ENCODE measurements at regions not wholly inside any gene's neighbourhood (a gene's known extent, or its start where the extent isn't known, plus 50 kb on each side); places are given as distances from the start of the nearest gene placed in this dataset.

GRCh38 chr2:60071490-60071831 lies 482.0 kb downstream of the BCL11A start:
- no peaks in the 10 kb centered on the region for H3K27me3 ChIP-seq (ENCODE audit: control insufficient read depth in 2 of 2, insufficient read depth in 1 of 2, low read length in 1 of 2)
- DNase-seq (ENCODE audit: low read depth in 6 of 9, low spot score in 9 of 9): no peak
- H3K27ac ChIP-seq (ENCODE audit: low read depth in 1 of 2, low read length in 1 of 2): no peak overlapping the region
- H3K36me3 ChIP-seq (ENCODE audit: control insufficient read depth in 2 of 2, insufficient read depth in 2 of 2, low read length in 1 of 2): peaks cover 0 to 2% of the 10 kb centered on the region in 2 donors
- no peak overlapping the region for H3K4me3 ChIP-seq (ENCODE audit: low read length in 2 of 2)
- no peaks in the 10 kb centered on the region for H3K9me3 ChIP-seq (ENCODE audit: control insufficient read depth in 2 of 2, insufficient read depth in 1 of 2, low read length in 1 of 2)
- peaks cover 14 to 33% of the 10 kb centered on the region in 2 donors for H3K4me1 ChIP-seq (ENCODE audit: control insufficient read depth in 2 of 2, insufficient read depth in 2 of 2, low read length in 2 of 2)
- 68% methylated on average over 6 of the region's 6 CpGs for WGBS

GRCh38 chr2:60070736-60071489 lies 482.5 kb downstream of the BCL11A start:
- H3K27ac ChIP-seq (ENCODE audit: low read depth in 1 of 2, low read length in 1 of 2): no peak overlapping the region
- no peak for DNase-seq (ENCODE audit: low read depth in 6 of 9, low spot score in 9 of 9)
- 89% methylated on average over 5 of the region's 5 CpGs for WGBS

GRCh38 chr2:60070196-60070595 lies 483.3 kb downstream of the BCL11A start:
- 94% methylated on average over 5 of the region's 5 CpGs for WGBS
- Histone ChIP-seq H3K9me3 (ENCODE audit: control insufficient read depth in 2 of 2, insufficient read depth in 1 of 2, low read length in 1 of 2) (no peaks in the 10 kb centered on the region), H3K27ac (ENCODE audit: low read depth in 1 of 2, low read length in 1 of 2) (no peak overlapping the region), H3K27me3 (ENCODE audit: control insufficient read depth in 2 of 2, insufficient read depth in 1 of 2, low read length in 1 of 2) (no peaks in the 10 kb centered on the region), H3K4me3 (ENCODE audit: low read length in 2 of 2) (no peak overlapping the region), H3K4me1 (ENCODE audit: control insufficient read depth in 2 of 2, insufficient read depth in 2 of 2, low read length in 2 of 2) (peaks cover 14 to 33% of the 10 kb centered on the region in 2 donors), H3K36me3 (ENCODE audit: control insufficient read depth in 2 of 2, insufficient read depth in 2 of 2, low read length in 1 of 2) (peaks cover 0 to 2% of the 10 kb centered on the region in 2 donors)
- DNase-seq (ENCODE audit: low read depth in 6 of 9, low spot score in 9 of 9): no peak

More at GRCh38 chr2:60070736-60071489, 482.5 kb downstream of the BCL11A start:
- Histone ChIP-seq H3K4me3 (ENCODE audit: low read length in 2 of 2) (no peak overlapping the region), H3K36me3 (ENCODE audit: control insufficient read depth in 2 of 2, insufficient read depth in 2 of 2, low read length in 1 of 2) (peaks cover 0 to 2% of the 10 kb centered on the region in 2 donors), H3K4me1 (ENCODE audit: control insufficient read depth in 2 of 2, insufficient read depth in 2 of 2, low read length in 2 of 2) (peaks cover 14 to 33% of the 10 kb centered on the region in 2 donors), H3K9me3 (ENCODE audit: control insufficient read depth in 2 of 2, insufficient read depth in 1 of 2, low read length in 1 of 2) (no peaks in the 10 kb centered on the region), H3K27me3 (ENCODE audit: control insufficient read depth in 2 of 2, insufficient read depth in 1 of 2, low read length in 1 of 2) (no peaks in the 10 kb centered on the region)

- DNase-seq (ENCODE audit: low read depth in 6 of 9, low spot score in 9 of 9): no peak
- Histone ChIP-seq H3K36me3 (ENCODE audit: control insufficient read depth in 2 of 2, insufficient read depth in 2 of 2, low read length in 1 of 2) (peaks cover 0 to 2% of the 10 kb centered on the region in 2 donors), H3K4me3 (ENCODE audit: low read length in 2 of 2) (no peak overlapping the region), H3K27me3 (ENCODE audit: control insufficient read depth in 2 of 2, insufficient read depth in 1 of 2, low read length in 1 of 2) (no peaks in the 10 kb centered on the region), H3K9me3 (ENCODE audit: control insufficient read depth in 2 of 2, insufficient read depth in 1 of 2, low read length in 1 of 2) (no peaks in the 10 kb centered on the region), H3K27ac (ENCODE audit: low read depth in 1 of 2, low read length in 1 of 2) (no peak overlapping the region), H3K4me1 (ENCODE audit: control insufficient read depth in 2 of 2, insufficient read depth in 2 of 2, low read length in 2 of 2) (peaks cover 20 to 34% of the 10 kb centered on the region in 2 donors)
- WGBS: 79% methylated on average over 4 of the region's 4 CpGs
Measured at GRCh38 chr2:60068755-60069154, 484.7 kb downstream of the BCL11A start.

- WGBS: 99% methylated on average over 3 of the region's 3 CpGs
- Histone ChIP-seq H3K27me3 (ENCODE audit: control insufficient read depth in 2 of 2, insufficient read depth in 1 of 2, low read length in 1 of 2) (no peaks in the 10 kb centered on the region), H3K36me3 (ENCODE audit: control insufficient read depth in 2 of 2, insufficient read depth in 2 of 2, low read length in 1 of 2) (no peaks in the 10 kb centered on the region), H3K27ac (ENCODE audit: low read depth in 1 of 2, low read length in 1 of 2) (no peak overlapping the region), H3K9me3 (ENCODE audit: control insufficient read depth in 2 of 2, insufficient read depth in 1 of 2, low read length in 1 of 2) (no peaks in the 10 kb centered on the region), H3K4me3 (ENCODE audit: low read length in 2 of 2) (no peak overlapping the region), H3K4me1 (ENCODE audit: control insufficient read depth in 2 of 2, insufficient read depth in 2 of 2, low read length in 2 of 2) (peaks cover 20 to 26% of the 10 kb centered on the region in 2 donors)
- no peak for DNase-seq (ENCODE audit: low read depth in 6 of 9, low spot score in 9 of 9)
Measured at GRCh38 chr2:60067006-60067405, 486.4 kb downstream of the BCL11A start.

- Histone ChIP-seq H3K4me1 (ENCODE audit: control insufficient read depth in 2 of 2, insufficient read depth in 2 of 2, low read length in 2 of 2) (peaks cover 13 to 19% of the 10 kb centered on the region in 2 donors), H3K36me3 (ENCODE audit: control insufficient read depth in 2 of 2, insufficient read depth in 2 of 2, low read length in 1 of 2) (no peaks in the 10 kb centered on the region), H3K4me3 (ENCODE audit: low read length in 2 of 2) (no peak overlapping the region), H3K9me3 (ENCODE audit: control insufficient read depth in 2 of 2, insufficient read depth in 1 of 2, low read length in 1 of 2) (no peaks in the 10 kb centered on the region), H3K27ac (ENCODE audit: low read depth in 1 of 2, low read length in 1 of 2) (no peak overlapping the region), H3K27me3 (ENCODE audit: control insufficient read depth in 2 of 2, insufficient read depth in 1 of 2, low read length in 1 of 2) (no peaks in the 10 kb centered on the region)
- 97% methylated on average over 6 of the region's 6 CpGs for WGBS
- no peak for DNase-seq (ENCODE audit: low read depth in 6 of 9, low spot score in 9 of 9)
Measured at GRCh38 chr2:60066096-60066839, 487.2 kb downstream of the BCL11A start.

GRCh38 chr2:60064687-60065389 lies 488.6 kb downstream of the BCL11A start:
- WGBS: 85% methylated on average over 7 of the region's 7 CpGs
- H3K4me3 ChIP-seq (ENCODE audit: low read length in 2 of 2): no peak overlapping the region

GRCh38 chr2:60058781-60059180 lies 494.7 kb downstream of the BCL11A start:
- Histone ChIP-seq H3K4me1 (ENCODE audit: control insufficient read depth in 2 of 2, insufficient read depth in 2 of 2, low read length in 2 of 2) (peaks cover 18 to 49% of the 10 kb centered on the region in 2 donors), H3K27ac (ENCODE audit: low read depth in 1 of 2, low read length in 1 of 2) (peak overlapping the region in 1 of 2 donors; percentile 3), H3K9me3 (ENCODE audit: control insufficient read depth in 2 of 2, insufficient read depth in 1 of 2, low read length in 1 of 2) (no peaks in the 10 kb centered on the region), H3K36me3 (ENCODE audit: control insufficient read depth in 2 of 2, insufficient read depth in 2 of 2, low read length in 1 of 2) (no peaks in the 10 kb centered on the region), H3K4me3 (ENCODE audit: low read length in 2 of 2) (no peak overlapping the region), H3K27me3 (ENCODE audit: control insufficient read depth in 2 of 2, insufficient read depth in 1 of 2, low read length in 1 of 2) (no peaks in the 10 kb centered on the region)
- no peak for DNase-seq (ENCODE audit: low read depth in 6 of 9, low spot score in 9 of 9)
- WGBS: 70% methylated on average over 6 of the region's 6 CpGs

More at GRCh38 chr2:60064687-60065389, 488.6 kb downstream of the BCL11A start:
- Histone ChIP-seq H3K36me3 (ENCODE audit: control insufficient read depth in 2 of 2, insufficient read depth in 2 of 2, low read length in 1 of 2) (no peaks in the 10 kb centered on the region), H3K4me1 (ENCODE audit: control insufficient read depth in 2 of 2, insufficient read depth in 2 of 2, low read length in 2 of 2) (peaks cover 11 to 21% of the 10 kb centered on the region in 2 donors), H3K9me3 (ENCODE audit: control insufficient read depth in 2 of 2, insufficient read depth in 1 of 2, low read length in 1 of 2) (no peaks in the 10 kb centered on the region), H3K27me3 (ENCODE audit: control insufficient read depth in 2 of 2, insufficient read depth in 1 of 2, low read length in 1 of 2) (no peaks in the 10 kb centered on the region), H3K27ac (ENCODE audit: low read depth in 1 of 2, low read length in 1 of 2) (peak overlapping the region in 1 of 2 donors; percentile 13)
- DNase-seq (ENCODE audit: low read depth in 6 of 9, low spot score in 9 of 9): no peak
